Activated T-cell treated with anti-CD3 and anti-CD28 coated beads for 24 hours (primary cell): ENCODE measurements at regions not wholly inside any gene's neighbourhood (a gene's known extent, or its start where the extent isn't known, plus 50 kb on each side); places are given as distances from the start of the nearest gene placed in this dataset.

Experiments used
- DNase-seq: peaks from one replicate; pipeline ENCODE4 v3.0.0-alpha.2; 2020; ENCODE audit warnings: low read depth

DNA sequence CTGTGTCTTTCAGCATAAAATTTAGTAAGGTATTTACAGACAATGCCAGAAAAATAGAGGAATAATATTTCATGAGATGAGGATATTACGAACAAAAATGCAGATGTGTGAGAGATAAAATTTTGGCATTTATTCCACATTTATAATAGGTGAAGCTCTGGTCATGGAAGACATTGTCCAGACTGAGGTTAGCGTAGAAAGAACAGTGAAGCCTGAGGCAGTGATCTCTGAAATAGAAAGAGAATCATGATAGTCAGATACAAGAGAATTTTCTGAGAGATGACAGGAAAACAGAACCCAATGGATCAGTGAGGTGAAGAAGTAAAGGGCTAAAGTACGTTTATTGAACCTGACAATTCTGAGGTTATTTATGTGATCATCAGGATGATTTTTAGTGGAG, 1155.9 kb upstream of the GJE1 start:
- no peak for DNase-seq

- no peak for DNase-seq
Observed at GRCh38 chr6:140970485-140970884, 1162.2 kb upstream of the GJE1 start.

DNA sequence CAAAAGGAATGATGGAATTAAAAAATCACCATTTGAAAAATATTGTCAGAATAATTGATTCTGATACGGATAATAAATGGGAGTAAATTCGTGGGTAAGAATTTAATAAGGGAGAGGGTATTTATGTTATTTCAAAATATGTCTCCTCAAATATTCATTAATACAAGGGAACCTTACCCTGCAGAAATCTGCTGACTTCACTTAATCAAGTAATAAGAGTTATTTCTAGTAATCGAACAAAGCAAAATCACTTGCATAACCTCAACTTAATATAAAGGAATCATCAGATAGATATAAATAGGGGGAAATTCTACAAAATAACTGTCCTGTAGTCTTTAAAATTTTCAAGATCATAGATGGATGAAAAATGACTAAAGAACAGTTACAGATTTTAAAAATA, 1164.7 kb upstream of the GJE1 start:
- DNase-seq: no peak

DNA sequence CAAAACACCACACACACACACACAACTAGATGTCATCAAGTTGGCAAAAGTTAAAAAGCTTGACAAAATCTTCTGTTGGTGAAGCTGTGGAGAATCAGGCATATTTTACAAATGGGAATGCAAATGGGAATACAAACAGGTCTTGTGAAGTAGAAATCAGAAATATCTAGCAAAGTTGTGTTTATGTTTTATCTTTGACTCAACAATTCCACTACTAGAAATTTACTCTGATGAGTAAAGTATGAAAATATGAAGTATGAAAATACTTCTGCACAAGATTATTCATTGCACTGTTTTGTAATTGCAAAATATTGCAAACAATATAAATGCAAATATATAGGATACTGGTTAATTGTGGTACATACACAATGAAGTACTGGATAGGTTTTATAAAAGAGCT, 1166.0 kb upstream of the GJE1 start:
- no peak for DNase-seq

DNA sequence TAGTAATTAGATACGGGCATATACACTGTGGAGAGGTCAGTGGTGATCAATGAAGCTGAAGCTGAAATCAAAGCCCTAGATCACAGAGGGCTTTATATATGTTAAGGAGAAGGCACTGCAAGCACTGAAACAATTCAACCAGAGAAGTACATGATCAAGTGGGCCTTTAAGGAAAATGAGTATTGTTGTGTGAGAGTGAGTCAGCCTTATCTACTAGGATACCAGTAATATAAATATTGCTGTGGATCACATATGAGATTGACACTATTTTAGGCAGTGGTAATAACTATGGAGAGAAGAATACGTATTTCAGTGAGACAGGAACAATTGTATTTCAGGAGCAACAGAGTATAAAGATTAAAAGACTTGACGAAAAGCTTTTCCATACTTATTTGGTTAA, 1172.2 kb upstream of the GJE1 start:
- DNase-seq: no peak

DNA sequence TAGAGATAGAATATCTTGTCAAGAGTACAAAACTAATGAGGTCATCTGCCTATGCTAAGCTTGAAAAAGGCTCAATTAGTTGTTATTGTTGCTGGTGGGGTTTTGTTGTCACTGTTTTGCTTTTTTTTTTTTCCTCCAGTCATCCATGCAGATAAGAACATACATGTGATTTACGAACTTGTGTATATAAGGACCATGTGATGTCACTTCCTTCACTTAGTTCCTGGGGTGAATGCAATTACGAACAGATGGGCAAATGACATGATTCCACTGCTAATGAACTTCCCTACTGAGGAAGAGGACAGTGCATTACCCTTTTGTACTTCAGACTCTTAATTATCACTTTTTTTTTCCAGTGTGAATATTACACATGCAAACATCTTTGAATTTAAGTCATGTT, 1175.3 kb upstream of the GJE1 start:
- no peak for DNase-seq

DNA sequence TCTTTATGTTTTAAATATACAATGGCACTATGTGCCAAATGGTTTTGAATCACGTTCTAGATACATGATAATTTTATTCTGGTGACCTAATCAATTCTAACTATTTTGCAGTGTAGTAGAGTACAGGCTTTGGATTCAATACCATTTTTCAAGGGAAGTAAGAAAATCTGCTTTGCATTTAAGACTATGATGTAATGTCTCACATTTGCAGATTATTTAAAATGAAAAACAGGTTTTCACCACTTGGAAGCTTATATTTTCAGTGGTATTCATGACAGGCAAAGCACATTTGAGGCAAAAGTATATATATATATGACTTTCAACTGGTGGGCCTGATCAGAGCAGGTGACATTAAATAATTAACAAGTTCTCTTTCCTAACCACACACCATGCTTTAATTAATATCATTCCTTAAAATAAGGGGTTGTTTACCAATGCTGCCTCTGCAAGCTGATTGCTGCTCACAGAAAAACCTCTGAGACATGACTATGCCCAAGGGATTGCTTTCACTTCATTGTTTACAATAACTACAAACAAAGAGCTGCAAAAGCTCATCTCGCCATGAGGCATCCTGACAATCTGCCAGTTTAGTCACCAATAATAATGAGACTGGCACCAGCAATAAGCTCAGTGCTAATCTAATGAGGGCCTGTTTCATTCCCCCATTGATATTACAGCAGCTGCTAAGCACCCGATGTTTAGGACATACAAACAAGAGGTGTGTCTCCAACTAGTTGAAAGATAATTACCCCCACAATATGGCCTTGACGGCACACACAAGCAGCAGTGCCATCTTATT, 1176.0 kb upstream of the GJE1 start:
- no peak for DNase-seq

- no peak for DNase-seq
Observed at GRCh38 chr6:140940251-140940925, 1192.3 kb upstream of the GJE1 start.

DNA sequence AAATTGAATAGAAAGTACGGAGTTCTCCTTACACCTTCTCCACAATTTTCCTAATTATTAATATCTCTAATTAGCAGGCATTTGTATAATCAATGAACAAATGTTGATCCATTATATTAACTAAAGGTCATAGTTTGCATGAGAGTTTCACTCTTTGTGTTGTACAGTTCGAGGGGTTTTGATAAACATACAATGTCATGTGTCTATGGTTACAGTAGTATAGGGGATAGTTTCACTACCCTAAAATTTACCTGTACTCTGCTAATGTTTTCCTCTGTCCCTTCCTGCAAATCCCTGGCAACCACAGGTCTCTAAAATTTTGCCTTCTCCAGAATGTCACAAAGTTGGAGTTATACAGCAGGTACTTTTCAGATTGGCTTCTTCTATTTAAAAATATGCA, 1199.8 kb upstream of the GJE1 start:
- no peak for DNase-seq

DNA sequence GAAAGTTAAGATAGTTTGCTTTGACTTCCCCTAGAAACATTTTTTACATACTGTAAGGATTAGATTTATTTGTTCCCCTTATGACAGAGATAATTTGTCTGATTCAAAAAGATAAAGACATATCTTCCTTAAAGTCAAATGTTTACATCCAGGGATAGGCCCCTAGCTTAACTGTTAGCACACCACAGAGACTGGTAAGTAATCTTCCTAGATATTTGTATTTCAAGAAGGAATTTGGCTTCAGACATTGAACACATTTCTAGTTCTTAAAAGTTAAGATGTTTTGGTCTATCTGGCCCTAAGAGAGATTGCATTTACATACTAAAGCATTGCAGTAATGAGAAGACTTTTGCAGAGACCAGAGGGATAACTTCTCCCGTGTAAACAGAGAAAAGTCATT, 1201.1 kb upstream of the GJE1 start:
- DNase-seq: no peak

DNA sequence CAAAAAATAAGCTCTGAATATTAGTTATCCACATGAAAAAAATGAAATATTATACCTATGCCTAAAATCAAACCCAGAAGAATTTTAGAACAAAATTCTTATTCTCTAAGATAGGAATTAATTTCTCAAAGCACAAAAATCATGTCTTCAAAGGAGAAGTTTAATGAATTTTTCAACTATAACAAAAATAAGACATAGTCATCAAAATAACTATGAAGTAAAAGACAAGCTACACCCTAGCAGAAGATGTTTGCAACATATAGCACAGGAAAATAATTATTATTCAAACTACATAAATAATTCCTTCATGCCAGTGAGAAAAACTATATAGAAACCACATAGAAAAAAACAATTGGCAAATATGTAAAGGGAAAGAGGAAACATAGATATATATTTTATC, 1203.6 kb upstream of the GJE1 start:
- no peak for DNase-seq

DNA sequence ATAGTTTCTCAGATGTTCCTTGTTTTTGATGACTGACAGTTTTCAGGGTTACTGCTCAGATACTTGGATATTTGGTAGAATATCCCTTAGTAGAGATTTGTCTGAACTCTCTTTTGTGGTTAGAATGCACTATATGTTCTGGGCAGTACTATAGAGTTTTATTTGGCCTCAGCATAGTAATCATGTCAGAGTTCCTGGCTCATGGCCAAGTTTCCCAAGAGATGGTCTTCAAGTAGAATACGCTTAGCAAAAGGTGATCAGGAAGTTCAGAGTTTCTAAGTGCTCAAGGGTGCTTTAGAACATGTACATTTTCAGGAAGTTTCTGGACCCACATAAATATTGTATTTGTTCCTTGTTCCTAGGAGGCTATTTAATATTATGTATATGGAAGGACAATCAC, 1209.7 kb upstream of the GJE1 start:
- no peak for DNase-seq

GRCh38 chr6:140921366-140922226, 1211.1 kb upstream of the GJE1 start:
- no peak for DNase-seq

GRCh38 chr6:140917911-140918310, 1214.8 kb upstream of the GJE1 start:
- no peak for DNase-seq

DNA sequence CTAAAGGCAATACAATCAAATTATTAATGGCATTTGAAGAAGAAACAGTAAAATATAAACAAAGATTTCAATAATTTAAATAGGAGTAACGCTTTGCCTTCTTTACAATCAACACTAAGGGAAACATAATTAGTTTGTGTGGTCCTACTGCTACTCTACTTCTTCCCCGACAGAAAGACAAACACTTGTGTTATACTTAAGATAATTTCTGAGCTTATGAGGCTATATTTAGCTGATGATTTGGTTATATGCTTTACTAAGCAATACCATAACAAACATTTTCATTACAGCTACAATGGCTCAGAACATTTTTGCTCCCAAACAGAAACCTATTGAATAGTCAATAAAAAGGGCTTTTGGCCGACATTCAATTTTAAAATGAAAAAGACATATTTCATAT, 1217.2 kb upstream of the GJE1 start:
- DNase-seq: no peak

DNA sequence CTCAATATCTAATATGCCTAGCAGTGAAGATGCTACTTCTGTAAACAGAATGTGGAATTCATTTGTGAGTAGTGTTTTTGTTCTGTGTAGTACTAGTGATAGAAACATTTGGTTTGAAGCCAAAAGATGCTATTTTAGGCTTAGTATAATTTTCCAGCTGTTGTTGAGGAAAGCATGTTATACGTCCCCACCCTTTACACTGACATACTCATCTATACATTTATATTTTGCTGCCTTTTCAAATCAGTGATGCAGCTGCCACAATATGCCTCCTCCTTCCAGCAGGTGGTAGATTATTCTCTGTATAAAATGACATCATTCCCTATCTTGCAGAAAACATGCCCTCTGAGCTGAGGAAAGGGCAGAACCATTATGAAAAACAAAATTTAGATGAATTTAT, 1217.6 kb upstream of the GJE1 start:
- no peak for DNase-seq

DNA sequence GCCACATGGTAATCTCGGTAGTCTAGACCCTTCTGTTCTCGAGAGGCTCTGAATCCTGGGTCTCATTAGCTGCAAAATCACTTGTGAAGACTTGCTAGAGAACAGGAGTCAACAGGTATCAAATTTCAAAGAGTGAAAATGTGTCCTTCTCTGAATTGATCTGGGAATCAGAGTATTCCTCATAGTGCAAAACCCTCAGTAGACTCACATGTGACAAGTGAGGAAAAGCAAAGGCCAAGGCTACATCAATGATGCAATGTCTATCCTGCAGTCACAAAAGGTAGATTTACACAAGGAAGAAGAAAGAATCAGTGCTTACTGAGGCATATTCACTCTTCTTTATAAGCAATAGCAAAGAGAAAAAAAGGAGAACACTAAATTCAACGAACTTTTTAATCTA, 1220.0 kb upstream of the GJE1 start:
- no peak for DNase-seq

DNA sequence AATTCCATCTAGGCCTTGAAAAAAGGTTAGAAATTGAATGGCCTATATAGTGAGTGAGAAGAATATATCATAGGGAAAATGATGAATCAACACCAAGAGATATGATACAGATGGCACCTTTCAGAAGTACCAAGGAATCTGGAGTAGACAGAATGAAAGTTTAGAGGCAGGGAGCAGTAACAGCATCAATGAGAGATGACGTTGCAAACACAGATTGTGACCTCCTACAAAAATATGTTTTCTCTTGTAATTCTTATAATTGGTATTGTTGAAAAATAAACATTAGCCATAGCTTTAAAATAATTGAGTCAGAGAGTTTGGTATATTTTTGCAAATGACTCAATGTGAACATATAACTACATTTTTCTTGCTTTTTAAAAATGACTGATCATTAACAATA, 1223.1 kb upstream of the GJE1 start:
- DNase-seq: no peak

DNA sequence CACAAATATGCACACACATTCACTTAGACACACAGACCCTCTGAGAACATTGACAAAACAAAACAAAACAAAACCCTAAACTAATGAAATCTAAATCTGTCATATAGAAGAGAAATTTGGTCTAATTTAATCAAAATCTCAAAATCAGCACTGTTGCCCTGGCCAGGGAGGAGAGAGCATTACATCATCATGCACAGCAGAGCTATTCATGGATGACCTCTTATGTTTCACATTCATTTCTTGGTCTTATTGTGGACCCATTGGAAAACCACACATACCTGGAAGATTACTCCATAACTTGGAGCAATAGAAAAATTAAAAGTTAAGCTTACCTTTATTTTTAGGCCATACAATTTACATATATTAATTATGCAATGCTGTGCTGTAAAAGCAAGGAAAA, 1223.6 kb upstream of the GJE1 start:
- no peak for DNase-seq

GRCh38 chr6:140908505-140908904, 1224.2 kb upstream of the GJE1 start:
- DNase-seq: no peak

- no peak for DNase-seq
Observed at GRCh38 chr6:140907235-140907634, 1225.5 kb upstream of the GJE1 start.

DNA sequence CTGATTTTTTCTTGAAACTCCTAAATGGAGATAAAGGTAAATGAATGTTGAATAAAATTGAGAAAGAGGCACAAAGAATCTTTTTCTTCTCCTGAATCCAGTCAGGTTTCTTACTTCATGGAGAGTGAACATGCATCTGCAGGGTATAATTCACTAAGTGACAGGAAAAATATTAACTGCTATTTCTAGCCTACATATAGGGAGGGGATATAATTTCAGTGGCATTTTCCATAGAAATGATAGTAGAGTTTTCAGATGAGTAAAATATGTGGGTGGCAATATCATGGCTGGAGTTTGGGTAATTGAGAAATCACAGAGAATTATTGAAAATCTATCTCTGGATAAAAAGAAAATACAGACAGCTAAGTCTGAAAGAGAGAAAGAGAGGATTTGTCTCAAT, 1227.0 kb upstream of the GJE1 start:
- no peak for DNase-seq

GRCh38 chr6:140905050-140905449, 1227.7 kb upstream of the GJE1 start:
- no peak for DNase-seq
